ENCODE measurements at regions not wholly inside any gene's neighbourhood (a gene's known extent, or its start where the extent isn't known, plus 50 kb on each side); places are given as distances from the start of the nearest gene placed in this dataset.

DNA sequence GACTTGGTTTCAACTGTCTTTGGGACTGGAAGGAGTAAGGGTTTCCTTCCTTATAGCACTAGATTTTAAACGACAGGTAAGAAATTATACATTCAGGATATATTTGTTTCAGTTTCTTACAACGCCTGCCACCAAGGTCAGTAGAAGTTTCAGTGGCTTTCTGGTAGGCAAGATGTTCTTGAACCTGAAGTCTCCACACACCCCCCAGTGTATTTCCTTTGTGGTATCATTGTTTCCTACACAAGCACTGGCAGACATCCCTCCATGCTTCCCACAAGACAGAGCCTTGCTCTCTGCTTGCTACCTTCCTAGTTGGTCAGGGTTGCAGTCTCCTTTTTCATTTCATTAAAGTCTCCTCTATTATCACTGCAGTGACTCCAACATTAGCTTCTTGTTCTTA, 283.1 kb downstream of the FLRT2 start:
- Mint-ChIP-seq H3K27ac (no peak overlapping the region), H3K36me3 (ENCODE audit: low read depth) (no peaks in the 10 kb centered on the region), H3K4me1 (ENCODE audit: low read depth) (no peaks in the 10 kb centered on the region)

DNA sequence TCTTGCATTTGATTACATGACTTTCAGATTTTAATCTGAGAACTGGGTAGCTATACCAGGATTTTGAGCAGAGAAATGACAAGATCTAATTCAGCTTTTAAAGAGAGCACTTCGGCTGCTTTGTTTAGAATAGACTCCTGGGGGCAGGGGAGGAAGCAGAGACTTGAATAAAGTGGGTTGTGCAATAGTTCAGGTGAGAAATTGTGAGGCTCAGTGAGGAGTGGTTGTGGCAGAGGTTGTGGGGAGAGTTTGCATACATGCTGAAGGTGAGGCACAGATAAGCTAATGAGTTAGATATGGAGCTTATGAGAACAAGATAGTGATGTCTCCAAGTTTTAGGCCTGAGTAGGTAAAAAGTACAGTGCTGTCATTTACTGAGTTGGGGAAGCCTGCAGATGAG, 281.4 kb downstream of the FLRT2 start:
- H3K36me3 Mint-ChIP-seq (ENCODE audit: low read depth): no peaks in the 10 kb centered on the region
- H3K4me3 Mint-ChIP-seq: no peak overlapping the region
- peaks cover 2% of the 10 kb centered on the region for H3K27me3 Mint-ChIP-seq
- DNase-seq: no peak
- no peak overlapping the region for H3K27ac Mint-ChIP-seq
- peaks cover 4% of the 10 kb centered on the region for H3K9me3 Mint-ChIP-seq
- H3K4me1 Mint-ChIP-seq (ENCODE audit: low read depth): no peaks in the 10 kb centered on the region

More for the DNA sequence above, 283.1 kb downstream of the FLRT2 start:
- Mint-ChIP-seq H3K4me3 (no peak overlapping the region), H3K27me3 (peaks cover 2% of the 10 kb centered on the region), H3K9me3 (no peaks in the 10 kb centered on the region)
- no peak for DNase-seq

DNA sequence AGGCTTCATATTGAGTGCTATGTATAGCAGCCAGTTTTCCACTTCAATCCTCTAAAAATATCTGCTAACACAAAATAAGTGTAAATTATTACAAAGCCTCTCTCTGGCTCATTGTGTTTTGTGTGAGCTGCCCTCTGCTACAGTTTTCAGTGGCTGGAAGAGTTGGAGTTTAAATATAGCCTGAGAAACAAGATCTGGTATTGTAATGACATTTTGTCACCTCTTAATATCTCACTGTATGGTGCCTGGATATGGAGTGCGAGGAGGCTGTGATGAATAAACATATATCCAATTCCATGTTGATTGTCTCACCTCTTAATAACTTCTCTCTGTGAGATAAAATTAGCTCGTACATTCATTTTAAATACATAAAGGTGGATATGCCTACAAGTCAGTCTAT, 269.7 kb downstream of the FLRT2 start:
- Mint-ChIP-seq H3K4me1 (ENCODE audit: low read depth) (no peaks in the 10 kb centered on the region), H3K9me3 (peaks cover 7% of the 10 kb centered on the region), H3K27ac (no peak overlapping the region), H3K36me3 (ENCODE audit: low read depth) (no peaks in the 10 kb centered on the region), H3K27me3 (no peaks in the 10 kb centered on the region), H3K4me3 (no peak overlapping the region)
- no peak for DNase-seq

DNA sequence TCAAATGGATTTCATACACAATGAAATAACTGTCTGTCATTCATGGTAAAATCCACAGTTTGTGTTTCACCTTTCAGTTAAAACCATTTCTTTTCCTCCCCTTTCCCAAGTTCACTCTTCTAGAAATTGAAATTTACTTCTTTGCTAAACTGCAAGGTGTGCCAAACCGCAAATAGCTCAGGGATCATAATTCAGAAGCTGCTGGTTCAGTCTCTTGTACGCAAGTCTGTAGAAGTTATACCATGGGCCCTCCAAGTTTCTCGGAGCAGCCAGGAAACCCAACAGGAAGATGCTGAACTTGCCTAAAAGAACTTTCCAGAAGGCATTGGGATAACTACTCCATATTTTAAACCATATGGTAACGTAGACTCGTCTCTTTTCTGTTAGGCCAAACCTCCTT, 268.9 kb downstream of the FLRT2 start:
- DNase-seq: no peak
- Mint-ChIP-seq H3K36me3 (ENCODE audit: low read depth) (no peaks in the 10 kb centered on the region), H3K27ac (no peak overlapping the region), H3K4me3 (no peak overlapping the region), H3K9me3 (peaks cover 2% of the 10 kb centered on the region), H3K27me3 (no peaks in the 10 kb centered on the region), H3K4me1 (ENCODE audit: low read depth) (no peaks in the 10 kb centered on the region)

GRCh38 chr14:85793533-85793932, 263.6 kb downstream of the FLRT2 start:
- Mint-ChIP-seq H3K9me3 (no peaks in the 10 kb centered on the region), H3K27me3 (no peaks in the 10 kb centered on the region), H3K4me3 (no peak overlapping the region), H3K36me3 (ENCODE audit: low read depth) (no peaks in the 10 kb centered on the region), H3K27ac (no peak overlapping the region), H3K4me1 (ENCODE audit: low read depth) (peaks cover 9% of the 10 kb centered on the region)
- DNase-seq: no peak

- H3K36me3 Mint-ChIP-seq (ENCODE audit: low read depth): no peaks in the 10 kb centered on the region
- H3K27me3 Mint-ChIP-seq: no peaks in the 10 kb centered on the region
- H3K4me3 Mint-ChIP-seq: no peak overlapping the region
- H3K9me3 Mint-ChIP-seq: no peaks in the 10 kb centered on the region
- no peak for DNase-seq
- no peak overlapping the region for H3K27ac Mint-ChIP-seq
- peaks cover 9% of the 10 kb centered on the region for H3K4me1 Mint-ChIP-seq (ENCODE audit: low read depth)
Observed at GRCh38 chr14:85789506-85789905, 259.6 kb downstream of the FLRT2 start.

DNA sequence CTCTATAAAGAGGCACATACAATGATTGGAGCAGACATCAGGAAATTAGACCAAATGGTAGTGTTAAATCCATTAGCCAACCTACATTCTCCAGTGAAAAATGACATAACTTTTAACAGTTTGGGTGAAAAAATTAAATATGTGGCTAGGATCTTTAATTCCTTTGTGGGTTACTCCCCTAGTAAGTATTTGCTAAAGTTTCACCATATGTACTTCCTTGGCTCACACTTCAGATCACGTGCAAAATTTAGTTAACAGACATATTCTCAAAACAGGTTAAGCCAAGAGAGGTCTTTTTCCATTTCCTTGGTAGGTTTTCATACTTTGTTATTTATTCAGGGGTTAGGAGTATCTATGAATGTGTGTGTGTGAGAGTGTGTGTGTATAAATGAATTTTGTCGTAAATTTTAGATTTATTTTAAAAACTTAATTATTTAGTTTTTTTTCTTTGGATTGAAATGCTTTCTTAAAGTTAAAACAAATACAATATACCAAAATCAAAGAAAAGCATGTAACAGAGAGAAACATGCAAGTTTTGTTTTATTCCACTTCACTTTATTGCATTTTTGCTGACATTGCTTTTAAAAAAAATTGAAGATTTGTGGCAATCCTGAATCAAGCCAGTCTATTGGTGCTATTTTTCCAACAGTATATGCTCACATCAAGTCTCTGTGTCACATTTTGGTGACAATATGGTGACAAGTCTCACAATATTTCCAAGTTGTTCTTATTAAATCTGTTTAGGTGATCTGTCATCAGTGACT, 258.7 kb downstream of the FLRT2 start:
- no peaks in the 10 kb centered on the region for H3K9me3 Mint-ChIP-seq
- no peaks in the 10 kb centered on the region for H3K36me3 Mint-ChIP-seq (ENCODE audit: low read depth)
- H3K4me1 Mint-ChIP-seq (ENCODE audit: low read depth): peaks cover 9% of the 10 kb centered on the region
- no peak for DNase-seq
- H3K27ac Mint-ChIP-seq: no peak overlapping the region
- H3K4me3 Mint-ChIP-seq: no peak overlapping the region
- peaks cover 2% of the 10 kb centered on the region for H3K27me3 Mint-ChIP-seq

DNA sequence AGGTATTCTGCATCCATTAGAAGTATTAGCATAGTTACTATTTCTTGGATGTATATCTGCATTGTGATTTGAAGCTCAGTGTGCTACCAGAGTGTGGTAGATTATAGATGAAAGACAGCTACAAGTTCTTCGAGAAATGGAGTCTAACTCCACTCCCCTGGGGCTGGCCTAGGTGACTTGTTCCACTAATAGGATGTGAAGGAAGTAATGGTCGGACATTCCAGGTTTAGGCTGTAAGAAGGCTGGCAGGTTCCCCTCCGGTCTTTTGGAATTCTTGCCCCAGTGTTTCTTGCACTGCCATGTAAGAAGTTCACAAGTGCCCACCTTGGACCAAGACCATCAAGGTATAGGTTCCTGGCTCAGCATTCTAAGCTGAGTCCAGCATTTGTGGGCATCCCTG, 236.4 kb downstream of the FLRT2 start:
- Mint-ChIP-seq H3K27ac (no peak overlapping the region), H3K27me3 (no peaks in the 10 kb centered on the region), H3K36me3 (ENCODE audit: low read depth) (no peaks in the 10 kb centered on the region), H3K4me3 (no peak overlapping the region), H3K4me1 (ENCODE audit: low read depth) (no peaks in the 10 kb centered on the region), H3K9me3 (no peaks in the 10 kb centered on the region)
- no peak for DNase-seq

- Mint-ChIP-seq H3K36me3 (ENCODE audit: low read depth) (no peaks in the 10 kb centered on the region), H3K9me3 (no peaks in the 10 kb centered on the region), H3K27me3 (no peaks in the 10 kb centered on the region), H3K27ac (no peak overlapping the region), H3K4me1 (ENCODE audit: low read depth) (no peaks in the 10 kb centered on the region), H3K4me3 (no peak overlapping the region)
- DNase-seq: no peak
Observed at GRCh38 chr14:85764822-85765221, 234.9 kb downstream of the FLRT2 start.

DNA sequence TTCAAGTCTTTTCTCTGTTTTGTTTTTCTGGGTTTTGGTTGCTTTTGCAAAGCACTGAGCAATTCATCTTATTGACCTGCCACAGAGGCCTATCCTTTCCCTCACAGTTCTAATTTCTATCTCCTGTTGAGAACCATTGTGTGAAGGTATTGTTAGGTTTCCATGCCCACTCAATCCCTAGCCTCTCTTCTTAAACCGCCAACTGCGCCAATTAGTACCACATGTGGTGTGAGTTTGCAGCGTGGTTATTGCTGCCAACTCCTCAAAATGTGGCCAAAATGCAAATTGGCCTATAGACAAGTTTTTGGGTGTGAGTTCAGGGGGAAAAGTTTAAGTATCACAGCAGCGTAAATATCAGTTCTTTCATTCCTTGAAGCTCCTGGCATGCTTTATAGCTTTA, 232.6 kb downstream of the FLRT2 start:
- Mint-ChIP-seq H3K27me3 (no peaks in the 10 kb centered on the region), H3K4me1 (ENCODE audit: low read depth) (no peaks in the 10 kb centered on the region), H3K4me3 (no peak overlapping the region), H3K27ac (no peak overlapping the region), H3K36me3 (ENCODE audit: low read depth) (no peaks in the 10 kb centered on the region), H3K9me3 (no peaks in the 10 kb centered on the region)
- no peak for DNase-seq

DNA sequence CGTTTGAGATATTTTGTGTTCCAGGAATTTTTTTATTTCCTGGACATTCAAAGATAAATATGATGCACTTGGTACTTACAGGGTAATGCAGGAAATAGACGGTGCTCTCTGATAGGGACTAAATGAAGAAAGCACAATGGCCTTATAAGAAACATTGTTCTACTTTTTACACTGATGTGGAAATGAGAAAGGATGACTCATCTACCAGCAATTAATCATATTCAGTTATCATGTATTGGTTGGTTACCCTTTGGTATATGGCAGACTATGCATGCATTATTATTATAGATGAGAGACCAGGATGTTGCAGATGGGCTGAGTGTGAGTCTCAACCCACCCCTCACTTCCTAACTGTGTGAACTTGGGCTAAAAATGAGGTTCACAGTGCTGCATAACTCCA, 222.2 kb downstream of the FLRT2 start:
- no peak for DNase-seq
- Mint-ChIP-seq H3K27me3 (no peaks in the 10 kb centered on the region), H3K4me3 (no peak overlapping the region), H3K4me1 (ENCODE audit: low read depth) (no peaks in the 10 kb centered on the region), H3K27ac (no peak overlapping the region), H3K36me3 (ENCODE audit: low read depth) (no peaks in the 10 kb centered on the region), H3K9me3 (peaks cover 2% of the 10 kb centered on the region)

GRCh38 chr14:85744573-85744972, 214.6 kb downstream of the FLRT2 start:
- Mint-ChIP-seq H3K36me3 (ENCODE audit: low read depth) (no peaks in the 10 kb centered on the region), H3K4me3 (no peak overlapping the region), H3K27ac (no peak overlapping the region), H3K27me3 (no peaks in the 10 kb centered on the region), H3K4me1 (ENCODE audit: low read depth) (no peaks in the 10 kb centered on the region), H3K9me3 (no peaks in the 10 kb centered on the region)
- no peak for DNase-seq

GRCh38 chr14:85732031-85732430, 202.1 kb downstream of the FLRT2 start:
- H3K4me1 Mint-ChIP-seq (ENCODE audit: low read depth): no peaks in the 10 kb centered on the region
- no peak overlapping the region for H3K4me3 Mint-ChIP-seq
- no peaks in the 10 kb centered on the region for H3K36me3 Mint-ChIP-seq (ENCODE audit: low read depth)
- no peaks in the 10 kb centered on the region for H3K9me3 Mint-ChIP-seq
- DNase-seq: no peak
- H3K27me3 Mint-ChIP-seq: no peaks in the 10 kb centered on the region
- no peak overlapping the region for H3K27ac Mint-ChIP-seq

DNA sequence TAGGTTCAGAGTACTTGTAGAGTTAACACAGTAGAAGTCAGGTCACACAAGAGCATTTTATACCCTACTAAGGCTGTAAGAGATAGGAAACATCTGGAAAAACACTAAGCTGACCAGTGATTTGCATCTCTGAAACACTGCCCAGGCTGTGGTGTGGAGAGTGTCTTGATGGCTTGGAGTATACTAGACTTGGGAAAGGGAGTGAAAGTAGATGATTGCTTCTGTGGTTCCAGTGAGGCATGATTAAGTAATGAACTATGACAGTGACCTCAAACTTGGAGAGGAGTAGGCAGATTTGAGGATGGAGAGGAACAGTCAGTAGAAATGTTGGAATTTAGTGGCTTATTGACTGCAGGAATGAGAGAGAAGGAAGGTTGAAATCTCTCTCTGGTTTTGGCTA, 201.2 kb downstream of the FLRT2 start:
- DNase-seq: no peak
- H3K4me3 Mint-ChIP-seq: no peak overlapping the region
- H3K9me3 Mint-ChIP-seq: no peaks in the 10 kb centered on the region
- no peaks in the 10 kb centered on the region for H3K27me3 Mint-ChIP-seq
- H3K36me3 Mint-ChIP-seq (ENCODE audit: low read depth): no peaks in the 10 kb centered on the region
- H3K27ac Mint-ChIP-seq: no peak overlapping the region
- H3K4me1 Mint-ChIP-seq (ENCODE audit: low read depth): no peaks in the 10 kb centered on the region

GRCh38 chr14:85728476-85729065, 198.6 kb downstream of the FLRT2 start:
- Mint-ChIP-seq H3K27ac (no peak overlapping the region), H3K27me3 (no peaks in the 10 kb centered on the region), H3K4me1 (ENCODE audit: low read depth) (no peaks in the 10 kb centered on the region), H3K4me3 (no peak overlapping the region), H3K36me3 (ENCODE audit: low read depth) (no peaks in the 10 kb centered on the region), H3K9me3 (no peaks in the 10 kb centered on the region)
- DNase-seq: no peak
